ENCODE measurements at regions not wholly inside any gene's neighbourhood (a gene's known extent, or its start where the extent isn't known, plus 50 kb on each side); places are given as distances from the start of the nearest gene placed in this dataset.

DNA sequence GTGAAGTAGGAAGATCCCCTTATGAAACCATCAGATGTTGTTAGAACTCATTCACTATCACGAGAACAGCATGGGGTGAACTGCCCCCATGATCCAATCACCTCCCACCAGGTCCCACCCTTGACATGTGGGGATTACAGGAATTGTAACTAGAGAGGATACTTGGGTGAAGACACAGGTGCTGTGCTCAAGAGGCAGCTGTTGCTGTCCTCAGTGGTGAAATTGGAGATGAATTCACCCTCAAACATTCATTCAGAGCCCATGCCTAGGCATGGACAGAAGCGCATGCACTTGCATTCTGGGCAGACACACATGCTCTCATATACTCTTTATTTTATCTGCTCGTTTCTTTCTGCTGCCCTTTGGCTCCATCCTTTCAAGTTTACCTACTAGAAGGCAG lies 385.0 kb downstream of the INSC start:
- TF ChIP-seq POLR2A (IDR thresholded peaks at IDR 0.05; ENCODE audit: low read length): no peak
- TF ChIP-seq GATA1 (IDR thresholded peaks at IDR 0.05; ENCODE audit: low read depth, low read length): no peak

Measured in erythroblast (primary cell).